Keratinocyte (primary cell): ENCODE measurements at regions not wholly inside any gene's neighbourhood (a gene's known extent, or its start where the extent isn't known, plus 50 kb on each side); places are given as distances from the start of the nearest gene placed in this dataset.

Source experiments
- EZH2 ChIP-seq: IDR thresholded peaks from one replicate; pipeline ENCODE4 v1.6.1; 2012; ENCODE audit warnings: inconsistent platforms, mild to moderate bottlenecking, low read length, moderate library complexity
- TF ChIP-seq, protein P1 (sequence below), 3 experiments: IDR thresholded peaks in 1 of 3; conservative IDR thresholded peaks in 1 of 3; optimal IDR thresholded peaks in 1 of 3; 2 replicates in 2 of 3; 3 replicates in 1 of 3; pipeline versions ENCODE3 to v1.5.1; 2011; ENCODE audit warnings: low read length in 3 of 3, mild to moderate bottlenecking in 3 of 3, moderate library complexity in 2 of 3, control low read depth in 1 of 3, inconsistent platforms in 1 of 3; ENCODE audit not compliant: insufficient read depth in 2 of 3; ENCODE audit errors: extremely low read depth in 1 of 3

DNA sequence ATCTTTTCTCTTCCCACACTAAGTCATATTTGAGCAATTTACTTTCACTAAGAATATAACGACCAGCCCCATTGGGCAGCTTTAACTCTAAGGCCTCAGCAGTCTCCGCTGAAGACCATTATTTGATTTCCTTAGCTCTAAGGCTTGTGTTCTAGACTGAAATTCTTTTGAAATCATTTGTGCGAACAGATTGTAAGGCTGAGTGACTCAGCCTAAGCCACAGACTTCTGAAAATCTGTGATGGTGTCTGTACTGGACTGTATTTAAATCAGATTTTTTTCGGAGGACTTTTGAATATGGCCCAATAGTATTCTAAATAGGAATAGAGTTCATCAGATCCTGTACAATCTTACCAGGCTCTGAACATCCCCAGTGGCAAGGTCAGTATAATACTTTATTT, 150.3 kb upstream of the TECRL start:
- TF ChIP-seq, protein P1, sequence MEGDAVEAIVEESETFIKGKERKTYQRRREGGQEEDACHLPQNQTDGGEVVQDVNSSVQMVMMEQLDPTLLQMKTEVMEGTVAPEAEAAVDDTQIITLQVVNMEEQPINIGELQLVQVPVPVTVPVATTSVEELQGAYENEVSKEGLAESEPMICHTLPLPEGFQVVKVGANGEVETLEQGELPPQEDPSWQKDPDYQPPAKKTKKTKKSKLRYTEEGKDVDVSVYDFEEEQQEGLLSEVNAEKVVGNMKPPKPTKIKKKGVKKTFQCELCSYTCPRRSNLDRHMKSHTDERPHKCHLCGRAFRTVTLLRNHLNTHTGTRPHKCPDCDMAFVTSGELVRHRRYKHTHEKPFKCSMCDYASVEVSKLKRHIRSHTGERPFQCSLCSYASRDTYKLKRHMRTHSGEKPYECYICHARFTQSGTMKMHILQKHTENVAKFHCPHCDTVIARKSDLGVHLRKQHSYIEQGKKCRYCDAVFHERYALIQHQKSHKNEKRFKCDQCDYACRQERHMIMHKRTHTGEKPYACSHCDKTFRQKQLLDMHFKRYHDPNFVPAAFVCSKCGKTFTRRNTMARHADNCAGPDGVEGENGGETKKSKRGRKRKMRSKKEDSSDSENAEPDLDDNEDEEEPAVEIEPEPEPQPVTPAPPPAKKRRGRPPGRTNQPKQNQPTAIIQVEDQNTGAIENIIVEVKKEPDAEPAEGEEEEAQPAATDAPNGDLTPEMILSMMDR (optimal IDR thresholded peaks at IDR 0.05 in 1 of 3, IDR thresholded peaks at IDR 0.05 in 1 of 3, conservative IDR thresholded peaks at IDR 0.05 in 1 of 3; ENCODE audit: extremely low read depth in 1 of 3, insufficient read depth in 2 of 3, low read length in 3 of 3): no peak
- no peak for TF ChIP-seq EZH2
